B cell (primary cell): ENCODE measurements at regions not wholly inside any gene's neighbourhood (a gene's known extent, or its start where the extent isn't known, plus 50 kb on each side); places are given as distances from the start of the nearest gene placed in this dataset.

Experiments
- ATAC-seq: fragments of 200-7000 bp; cut with Tn5 transposase; one replicate; pipeline ENCODE4 v1.10.0; 2021; ENCODE audit warnings: low read depth, mild to moderate bottlenecking, moderate number of reproducible peaks, moderate library complexity
- CTCF ChIA-PET: fragments of 350-600 bp; sonication (Branson Sonifier 250); formaldehyde crosslinking; loops from one replicate; lab custom pipeline; 2021; ENCODE audit warnings: antibody characterized with exemption, inconsistent platforms; lab: Charles Lee
- POLR2A ChIA-PET: fragments of 350-600 bp; sonication (Branson Sonifier 250); formaldehyde crosslinking; loops from one replicate; lab custom pipeline; 2021; ENCODE audit warnings: antibody characterized with exemption; lab: Charles Lee
- DNase-seq: peaks from one replicate; pipeline ENCODE4 v3.0.0; 2013
- H2AFZ ChIP-seq: 2 replicates; pipeline ENCODE4 v1.6.1; 2012; ENCODE audit warnings: mild to moderate bottlenecking, low read depth, low read length; ENCODE audit not compliant: insufficient read depth, poor library complexity, severe bottlenecking
- H3K27ac ChIP-seq, 2 donors: 1 replicate in 1 of 2; 2 replicates in 1 of 2; pipeline ENCODE4 v1.5.1; 2012 to 2013; ENCODE audit warnings: low read length in 2 of 2, mild to moderate bottlenecking in 2 of 2, moderate library complexity in 1 of 2
- H3K27me3 ChIP-seq, 4 experiments: fragments of 200-600 bp in 1 of 4; sonication (generic) in 1 of 4; replicated peaks in 1 of 4; 1 replicate in 2 of 4; 2 replicates in 2 of 4; pipeline versions ENCODE4 v1.6.1 to v1.7.0; 2013 to 2016; ENCODE audit warnings: low read length in 3 of 4, mild to moderate bottlenecking in 2 of 4, mixed read lengths in 1 of 4, moderate library complexity in 1 of 4; ENCODE audit not compliant: insufficient read depth in 4 of 4, control insufficient read depth in 3 of 4; ENCODE audit errors: control extremely low read depth in 1 of 4
- H3K36me3 ChIP-seq, 2 experiments: replicated peaks in 1 of 2; 1 replicate in 1 of 2; 2 replicates in 1 of 2; pipeline versions ENCODE4 v1.6.1 to v1.7.1; 2013; ENCODE audit warnings: low read length in 1 of 2; ENCODE audit not compliant: insufficient read depth in 2 of 2, control insufficient read depth in 1 of 2; ENCODE audit errors: control extremely low read depth in 1 of 2, extremely low read depth in 1 of 2
- H3K4me1 ChIP-seq, 2 donors: fragments of 200-600 bp in 1 of 2; sonication (generic) in 1 of 2; 1 replicate in 1 of 2; 2 replicates in 1 of 2; pipeline versions ENCODE4 v1.5.1 to v1.6.1; 2013 to 2017; ENCODE audit warnings: low read length in 2 of 2; ENCODE audit not compliant: control insufficient read depth in 2 of 2, insufficient read depth in 2 of 2
- H3K4me2 ChIP-seq: replicated peaks from 2 replicates; pipeline ENCODE3; 2012; ENCODE audit warnings: mild to moderate bottlenecking, low read depth, low read length; ENCODE audit not compliant: poor library complexity, severe bottlenecking
- H3K4me3 ChIP-seq, 5 experiments: fragments of 200-600 bp in 1 of 5; sonication (generic) in 1 of 5; 1 replicate in 3 of 5; 2 replicates in 2 of 5; pipeline versions ENCODE4 v1.5.1 to v1.7.0; 2011 to 2016; ENCODE audit warnings: low read length in 4 of 5, mild to moderate bottlenecking in 4 of 5, low read depth in 2 of 5, control low read depth in 1 of 5, moderate library complexity in 1 of 5; ENCODE audit not compliant: insufficient read depth in 1 of 5; ENCODE audit errors: control extremely low read depth in 1 of 5, extremely low read depth in 1 of 5
- H3K79me2 ChIP-seq: fragments of 200-600 bp; sonication (generic); one replicate; pipeline ENCODE4 v1.6.0; 2016; ENCODE audit warnings: low read length; ENCODE audit not compliant: control insufficient read depth, insufficient read depth
- H3K9ac ChIP-seq: fragments of 200-600 bp; sonication (generic); 2 replicates; pipeline ENCODE4 v1.6.1; 2017; ENCODE audit warnings: mild to moderate bottlenecking, low read length, moderate library complexity
- H3K9me3 ChIP-seq, 3 donors: one replicate each; pipeline versions ENCODE4 v1.6.1 to v1.7.1; 2013; ENCODE audit warnings: low read length in 2 of 3; ENCODE audit not compliant: control insufficient read depth in 2 of 3, insufficient read depth in 1 of 3; ENCODE audit errors: control extremely low read depth in 1 of 3
- H4K20me1 ChIP-seq: 2 replicates; pipeline ENCODE4 v1.6.0; 2012; ENCODE audit warnings: mild to moderate bottlenecking, low read length; ENCODE audit not compliant: insufficient read depth, control insufficient read depth, poor library complexity, severe bottlenecking
- H3K27ac Mint-ChIP-seq: one replicate; pipeline ENCODE4 v1.8.0; 2021; ENCODE audit warnings: mixed read lengths
- H3K27me3 Mint-ChIP-seq: one replicate; pipeline ENCODE4 v1.8.0; 2021; ENCODE audit warnings: mixed read lengths
- H3K4me1 Mint-ChIP-seq: one replicate; pipeline ENCODE4 v1.8.0; 2021; ENCODE audit warnings: mixed read lengths
- H3K4me3 Mint-ChIP-seq: one replicate; pipeline ENCODE4 v1.8.0; 2021; ENCODE audit warnings: mixed read lengths
- H3K9me3 Mint-ChIP-seq: one replicate; pipeline ENCODE4 v1.8.0; 2022; ENCODE audit warnings: mixed read lengths; ENCODE audit not compliant: insufficient read depth
- EZH2 ChIP-seq: IDR thresholded peaks from 2 replicates; pipeline ENCODE4 v1.6.1; 2012; ENCODE audit warnings: borderline replicate concordance, low read depth, mild to moderate bottlenecking, moderate library complexity, low read length; ENCODE audit not compliant: insufficient read depth, poor library complexity, severe bottlenecking
- WGBS: methylation state at CpG from one replicate; pipeline ENCODE4 v1.1.5; 2013; ENCODE audit warnings: missing lambda C conversion rate; ENCODE audit not compliant: insufficient coverage; 5-methylcytosine and 5-hydroxymethylcytosine counted together
- intact Hi-C: fragments of 100-400 bp; cut with micrococcal nuclease; formaldehyde crosslinking; loops from one replicate; pipeline ENCODE4 v1.10.0; 2022
- TF ChIP-seq, protein P1 (sequence below): fragments of 200-600 bp; IDR thresholded peaks from one replicate; pipeline ENCODE4 v1.8.0; 2022; ENCODE audit warnings: antibody characterized with exemption, mild to moderate bottlenecking

DNA sequence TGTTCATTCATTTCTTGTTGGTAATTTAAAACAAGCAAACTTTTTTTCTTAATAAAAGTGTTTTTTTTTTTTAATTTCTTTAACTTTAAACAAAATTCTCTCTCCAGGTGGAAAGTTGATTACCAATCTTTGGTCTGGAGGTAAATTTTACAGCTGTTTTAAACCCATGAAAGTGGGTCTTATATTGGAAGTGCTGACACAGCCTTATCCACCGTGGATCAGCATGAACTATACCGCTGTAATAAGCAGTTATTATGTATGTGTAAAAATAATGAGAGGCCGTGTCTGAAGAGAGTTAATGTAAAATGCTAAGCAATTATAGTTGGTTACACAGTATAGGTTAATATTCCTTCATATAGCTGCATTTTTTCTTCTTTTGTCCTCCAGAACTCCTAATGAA, 378.1 kb upstream of the ATP5MC3 start:
- H3K27me3 Mint-ChIP-seq: peaks cover 13% of the 10 kb centered on the region
- TF ChIP-seq, protein P1, sequence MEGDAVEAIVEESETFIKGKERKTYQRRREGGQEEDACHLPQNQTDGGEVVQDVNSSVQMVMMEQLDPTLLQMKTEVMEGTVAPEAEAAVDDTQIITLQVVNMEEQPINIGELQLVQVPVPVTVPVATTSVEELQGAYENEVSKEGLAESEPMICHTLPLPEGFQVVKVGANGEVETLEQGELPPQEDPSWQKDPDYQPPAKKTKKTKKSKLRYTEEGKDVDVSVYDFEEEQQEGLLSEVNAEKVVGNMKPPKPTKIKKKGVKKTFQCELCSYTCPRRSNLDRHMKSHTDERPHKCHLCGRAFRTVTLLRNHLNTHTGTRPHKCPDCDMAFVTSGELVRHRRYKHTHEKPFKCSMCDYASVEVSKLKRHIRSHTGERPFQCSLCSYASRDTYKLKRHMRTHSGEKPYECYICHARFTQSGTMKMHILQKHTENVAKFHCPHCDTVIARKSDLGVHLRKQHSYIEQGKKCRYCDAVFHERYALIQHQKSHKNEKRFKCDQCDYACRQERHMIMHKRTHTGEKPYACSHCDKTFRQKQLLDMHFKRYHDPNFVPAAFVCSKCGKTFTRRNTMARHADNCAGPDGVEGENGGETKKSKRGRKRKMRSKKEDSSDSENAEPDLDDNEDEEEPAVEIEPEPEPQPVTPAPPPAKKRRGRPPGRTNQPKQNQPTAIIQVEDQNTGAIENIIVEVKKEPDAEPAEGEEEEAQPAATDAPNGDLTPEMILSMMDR: no peak
- TF ChIP-seq EZH2: no peak

DNA sequence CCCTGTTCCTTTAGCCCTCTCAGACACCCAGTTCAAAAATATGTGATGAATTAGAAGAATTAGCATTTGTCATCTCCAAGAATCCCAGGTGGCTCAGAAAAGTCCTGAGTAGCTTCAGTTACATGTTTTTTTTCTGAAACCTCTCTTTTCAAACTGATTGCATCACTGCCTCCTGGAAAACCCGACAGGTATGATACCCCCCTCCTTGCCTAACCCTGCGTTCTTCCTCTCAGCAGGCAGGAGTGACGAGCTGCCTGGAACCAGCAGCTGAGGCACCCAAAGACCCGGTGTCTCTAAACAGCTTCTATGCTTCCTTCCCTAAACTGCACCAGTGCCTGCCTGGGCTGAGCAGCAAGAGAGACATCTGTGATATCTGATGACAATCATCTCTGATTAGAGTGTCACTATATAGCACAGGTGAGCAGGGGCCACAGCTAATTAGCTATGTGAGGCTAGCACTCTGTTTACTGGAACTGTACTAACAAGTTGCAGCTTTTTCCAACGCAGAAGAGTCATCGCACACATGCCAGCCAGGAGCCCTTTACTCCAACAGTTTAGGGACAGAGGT, 376.4 kb upstream of the ATP5MC3 start:
- WGBS: 27% methylated on average over 4 of the region's 6 CpGs
- intact Hi-C loops: no loop called here

More for the DNA sequence above, 378.1 kb upstream of the ATP5MC3 start:
- Histone ChIP-seq H4K20me1 (no peaks in the 10 kb centered on the region), H2AFZ (no peak overlapping the region), H3K27ac (no peak overlapping the region), H3K36me3 (no peaks in the 10 kb centered on the region), H3K27me3 (no peaks in the 10 kb centered on the region), H3K9ac (no peak overlapping the region), H3K4me1 (no peaks in the 10 kb centered on the region), H3K79me2 (no peaks in the 10 kb centered on the region), H3K9me3 (no peaks in the 10 kb centered on the region), H3K4me2 (no peak overlapping the region), H3K4me3 (no peak overlapping the region)
- Mint-ChIP-seq H3K9me3 (no peaks in the 10 kb centered on the region), H3K27ac (no peak overlapping the region), H3K4me1 (no peaks in the 10 kb centered on the region), H3K4me3 (no peak overlapping the region)
- POLR2A ChIA-PET: no interaction called here
- intact Hi-C loops: no loop called here
- WGBS: 100% methylated on average over 2 of the region's 3 CpGs
- no peak for DNase-seq
- ATAC-seq: no peak
- CTCF ChIA-PET: no interaction called here

More for the DNA sequence above, 376.4 kb upstream of the ATP5MC3 start:
- H3K4me1 ChIP-seq: no peaks in the 10 kb centered on the region
- no peak overlapping the region for H3K27ac ChIP-seq
- no peak overlapping the region for H2AFZ ChIP-seq
- H3K36me3 ChIP-seq: no peaks in the 10 kb centered on the region
- H3K27me3 ChIP-seq: no peaks in the 10 kb centered on the region
- Mint-ChIP-seq H3K4me3 (no peak overlapping the region), H3K4me1 (no peaks in the 10 kb centered on the region), H3K9me3 (no peaks in the 10 kb centered on the region), H3K27ac (no peak overlapping the region), H3K27me3 (peaks cover 13% of the 10 kb centered on the region)
- H3K79me2 ChIP-seq: no peaks in the 10 kb centered on the region
- no peak overlapping the region for H3K4me3 ChIP-seq
- ATAC-seq (no peak), DNase-seq (no peak)
- H3K9ac ChIP-seq: no peak overlapping the region
- no peaks in the 10 kb centered on the region for H3K9me3 ChIP-seq
- CTCF ChIA-PET: interaction anchor here (1.1 kb wide), 1 partner anchor 16 kb away, joined by 3 read pairs; no protein-coding TSS in a partner anchor
- TF ChIP-seq EZH2: no peak
- TF ChIP-seq, protein P1: no peak
- POLR2A ChIA-PET: no interaction called here
- H3K4me2 ChIP-seq: no peak overlapping the region
- H4K20me1 ChIP-seq: no peaks in the 10 kb centered on the region
